ENCODE measurements at regions not wholly inside any gene's neighbourhood (a gene's known extent, or its start where the extent isn't known, plus 50 kb on each side); places are given as distances from the start of the nearest gene placed in this dataset.

GRCh38 chr11:28629235-28629634 lies 521.0 kb downstream of the METTL15 start:
- peaks cover 3% of the 10 kb centered on the region for H3K4me1 ChIP-seq (ENCODE audit: insufficient read depth, low read length)
- Mint-ChIP-seq H3K27me3 (ENCODE audit: low read depth, unreplicated experiment) (no peaks in the 10 kb centered on the region), H3K27ac (ENCODE audit: unreplicated experiment) (no peak overlapping the region), H3K4me3 (ENCODE audit: unreplicated experiment) (no peak overlapping the region), H3K4me1 (ENCODE audit: low read depth, unreplicated experiment) (no peaks in the 10 kb centered on the region), H3K9me3 (ENCODE audit: unreplicated experiment) (peaks cover 3% of the 10 kb centered on the region), H3K36me3 (ENCODE audit: low read depth, unreplicated experiment) (no peaks in the 10 kb centered on the region)
- no peaks in the 10 kb centered on the region for H3K9me3 ChIP-seq (ENCODE audit: insufficient read depth, low read depth, low read length)
- no peaks in the 10 kb centered on the region for H4K20me1 ChIP-seq (ENCODE audit: insufficient read depth, low read length)
- H2AFZ ChIP-seq (ENCODE audit: low read depth, low read length), result no peak overlapping the region
- no peak overlapping the region for H3K4me3 ChIP-seq (ENCODE audit: insufficient read depth, low read depth, low read length)
- no peak overlapping the region for H3K9ac ChIP-seq (ENCODE audit: low read length)
- no peak for FAIRE-seq
- no peak overlapping the region for H3K4me2 ChIP-seq (ENCODE audit: low read length)
- no peak for DNase-seq (ENCODE audit: low read depth)
- H3K36me3 ChIP-seq (ENCODE audit: insufficient read depth, low read length), result no peaks in the 10 kb centered on the region
- TF ChIP-seq EZH2 (IDR thresholded peaks at IDR 0.05; ENCODE audit: insufficient read depth, low read length), result no peak
- TF ChIP-seq, protein P1, sequence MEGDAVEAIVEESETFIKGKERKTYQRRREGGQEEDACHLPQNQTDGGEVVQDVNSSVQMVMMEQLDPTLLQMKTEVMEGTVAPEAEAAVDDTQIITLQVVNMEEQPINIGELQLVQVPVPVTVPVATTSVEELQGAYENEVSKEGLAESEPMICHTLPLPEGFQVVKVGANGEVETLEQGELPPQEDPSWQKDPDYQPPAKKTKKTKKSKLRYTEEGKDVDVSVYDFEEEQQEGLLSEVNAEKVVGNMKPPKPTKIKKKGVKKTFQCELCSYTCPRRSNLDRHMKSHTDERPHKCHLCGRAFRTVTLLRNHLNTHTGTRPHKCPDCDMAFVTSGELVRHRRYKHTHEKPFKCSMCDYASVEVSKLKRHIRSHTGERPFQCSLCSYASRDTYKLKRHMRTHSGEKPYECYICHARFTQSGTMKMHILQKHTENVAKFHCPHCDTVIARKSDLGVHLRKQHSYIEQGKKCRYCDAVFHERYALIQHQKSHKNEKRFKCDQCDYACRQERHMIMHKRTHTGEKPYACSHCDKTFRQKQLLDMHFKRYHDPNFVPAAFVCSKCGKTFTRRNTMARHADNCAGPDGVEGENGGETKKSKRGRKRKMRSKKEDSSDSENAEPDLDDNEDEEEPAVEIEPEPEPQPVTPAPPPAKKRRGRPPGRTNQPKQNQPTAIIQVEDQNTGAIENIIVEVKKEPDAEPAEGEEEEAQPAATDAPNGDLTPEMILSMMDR (IDR thresholded peaks at IDR 0.05; ENCODE audit: insufficient read depth, low read depth, low read length), result no peak
- H3K27me3 ChIP-seq (ENCODE audit: insufficient read depth, low read length), result no peaks in the 10 kb centered on the region
- H3K27ac ChIP-seq (ENCODE audit: low read depth, low read length), result no peak overlapping the region
- H3K79me2 ChIP-seq (ENCODE audit: insufficient read depth, low read length), result no peaks in the 10 kb centered on the region

GRCh38 chr11:28628412-28628811 lies 520.2 kb downstream of the METTL15 start:
- Mint-ChIP-seq H3K27ac (ENCODE audit: unreplicated experiment) (no peak overlapping the region), H3K9me3 (ENCODE audit: unreplicated experiment) (peaks cover 5% of the 10 kb centered on the region), H3K36me3 (ENCODE audit: low read depth, unreplicated experiment) (no peaks in the 10 kb centered on the region), H3K4me3 (ENCODE audit: unreplicated experiment) (no peak overlapping the region), H3K4me1 (ENCODE audit: low read depth, unreplicated experiment) (no peaks in the 10 kb centered on the region), H3K27me3 (ENCODE audit: low read depth, unreplicated experiment) (no peaks in the 10 kb centered on the region)
- H3K79me2 ChIP-seq (ENCODE audit: insufficient read depth, low read length), result no peaks in the 10 kb centered on the region
- DNase-seq (ENCODE audit: low read depth) (no peak), FAIRE-seq (no peak)
- H2AFZ ChIP-seq (ENCODE audit: low read depth, low read length), result no peak overlapping the region
- H3K9ac ChIP-seq (ENCODE audit: low read length), result no peak overlapping the region
- no peak for TF ChIP-seq EZH2 (IDR thresholded peaks at IDR 0.05; ENCODE audit: insufficient read depth, low read length)
- TF ChIP-seq, protein P1 (IDR thresholded peaks at IDR 0.05; ENCODE audit: insufficient read depth, low read depth, low read length), result no peak
- no peak overlapping the region for H3K4me2 ChIP-seq (ENCODE audit: low read length)
- H3K9me3 ChIP-seq (ENCODE audit: insufficient read depth, low read depth, low read length), result no peaks in the 10 kb centered on the region
- no peak overlapping the region for H3K27ac ChIP-seq (ENCODE audit: low read depth, low read length)
- H3K36me3 ChIP-seq (ENCODE audit: insufficient read depth, low read length), result no peaks in the 10 kb centered on the region
- H4K20me1 ChIP-seq (ENCODE audit: insufficient read depth, low read length), result no peaks in the 10 kb centered on the region
- no peak overlapping the region for H3K4me3 ChIP-seq (ENCODE audit: insufficient read depth, low read depth, low read length)
- H3K27me3 ChIP-seq (ENCODE audit: insufficient read depth, low read length), result no peaks in the 10 kb centered on the region
- H3K4me1 ChIP-seq (ENCODE audit: insufficient read depth, low read length), result peaks cover 3% of the 10 kb centered on the region

DNA sequence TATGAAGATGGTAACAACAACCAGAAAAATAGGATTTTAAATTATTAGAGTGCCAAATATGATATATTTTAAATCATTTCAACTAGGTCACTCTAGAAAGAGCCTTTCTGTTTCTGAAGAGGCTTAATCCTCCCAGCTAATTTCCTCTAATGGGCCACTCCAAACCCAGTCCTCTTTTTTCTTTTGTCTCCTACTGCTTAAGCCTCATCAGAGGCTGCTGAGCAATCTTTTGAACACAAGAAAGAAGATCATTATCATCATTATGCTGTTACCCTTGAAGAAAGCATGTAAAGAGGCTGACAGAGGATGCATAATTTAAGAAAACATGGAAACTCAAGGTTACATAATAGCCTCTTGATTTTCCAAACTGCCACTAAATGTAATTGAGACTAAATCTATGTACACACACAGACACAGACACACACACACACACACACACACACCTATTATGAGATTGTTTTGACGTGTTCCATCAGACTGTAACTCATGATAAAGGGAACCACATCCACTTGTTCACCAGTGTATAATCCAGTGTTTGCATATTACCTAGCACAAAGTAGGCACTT lies 519.6 kb downstream of the METTL15 start:
- Histone ChIP-seq H3K36me3 (ENCODE audit: insufficient read depth, low read length) (no peaks in the 10 kb centered on the region), H3K79me2 (ENCODE audit: insufficient read depth, low read length) (no peaks in the 10 kb centered on the region), H3K4me2 (ENCODE audit: low read length) (no peak overlapping the region), H3K9me3 (ENCODE audit: insufficient read depth, low read depth, low read length) (no peaks in the 10 kb centered on the region), H3K4me3 (ENCODE audit: insufficient read depth, low read depth, low read length) (no peak overlapping the region), H3K27me3 (ENCODE audit: insufficient read depth, low read length) (no peaks in the 10 kb centered on the region), H3K27ac (ENCODE audit: low read depth, low read length) (no peak overlapping the region), H2AFZ (ENCODE audit: low read depth, low read length) (no peak overlapping the region), H4K20me1 (ENCODE audit: insufficient read depth, low read length) (no peaks in the 10 kb centered on the region), H3K9ac (ENCODE audit: low read length) (no peak overlapping the region), H3K4me1 (ENCODE audit: insufficient read depth, low read length) (peaks cover 3% of the 10 kb centered on the region)
- Mint-ChIP-seq H3K27me3 (ENCODE audit: low read depth, unreplicated experiment) (no peaks in the 10 kb centered on the region), H3K4me1 (ENCODE audit: low read depth, unreplicated experiment) (no peaks in the 10 kb centered on the region), H3K4me3 (ENCODE audit: unreplicated experiment) (no peak overlapping the region), H3K27ac (ENCODE audit: unreplicated experiment) (no peak overlapping the region), H3K36me3 (ENCODE audit: low read depth, unreplicated experiment) (no peaks in the 10 kb centered on the region), H3K9me3 (ENCODE audit: unreplicated experiment) (peaks cover 5% of the 10 kb centered on the region)
- no peak for FAIRE-seq
- no peak for DNase-seq (ENCODE audit: low read depth)
- TF ChIP-seq EZH2 (IDR thresholded peaks at IDR 0.05; ENCODE audit: insufficient read depth, low read length), result no peak
- TF ChIP-seq, protein P1 (IDR thresholded peaks at IDR 0.05; ENCODE audit: insufficient read depth, low read depth, low read length), result no peak
